Caco-2 (cell line): ENCODE measurements at regions not wholly inside any gene's neighbourhood (a gene's known extent, or its start where the extent isn't known, plus 50 kb on each side); places are given as distances from the start of the nearest gene placed in this dataset.

Experiments
- BruUV-seq: library from RNA; stranded (reverse); fragments of 400-500 nt; replicated peaks from 2 replicates; lab custom pipeline; 2021; lab: Mats Ljungman, UMichigan
- CTCF ChIA-PET: fragments of 300-600 bp; sonication (Branson Sonifier 250); formaldehyde crosslinking; loops from one replicate; lab custom pipeline; 2022; ENCODE audit warnings: antibody characterized with exemption; lab: Charles Lee
- POLR2A ChIA-PET: fragments of 300-600 bp; sonication (Branson Sonifier 250); formaldehyde crosslinking; loops from one replicate; lab custom pipeline; 2022; ENCODE audit warnings: antibody characterized with exemption; lab: Charles Lee
- DNase-seq, 2 experiments: peaks; one replicate each; pipeline versions ENCODE4 v3.0.0 to v3.0.0-alpha.2; 2020 to 2022
- H3K27me3 ChIP-seq: replicated peaks from 2 replicates; pipeline ENCODE4 v1.6.0; 2011; ENCODE audit warnings: low read length; ENCODE audit not compliant: control insufficient read depth, insufficient read depth
- H3K36me3 ChIP-seq: 2 replicates; pipeline ENCODE4 v1.5.1; 2011; ENCODE audit warnings: low read length; ENCODE audit not compliant: control insufficient read depth, insufficient read depth
- H3K4me1 ChIP-seq: fragments of 250-450 bp; sonication (Bioruptor Pico); 2 replicates; pipeline ENCODE4 v1.5.1; 2020; ENCODE audit warnings: mild to moderate bottlenecking
- H3K4me3 ChIP-seq: 2 replicates; pipeline ENCODE4 v1.5.1; 2011; ENCODE audit warnings: low read depth, mild to moderate bottlenecking, control low read depth, low read length
- H3K9me3 ChIP-seq: fragments of 250-450 bp; sonication (Bioruptor Pico); 2 replicates; pipeline ENCODE4 v1.5.1; 2020; ENCODE audit warnings: mild to moderate bottlenecking, moderate library complexity
- H3K27ac Mint-ChIP-seq: one replicate; pipeline ENCODE4 v1.8.0; 2022; ENCODE audit warnings: mixed read lengths; ENCODE audit not compliant: unreplicated experiment
- H3K27me3 Mint-ChIP-seq: one replicate; pipeline ENCODE4 v1.8.0; 2022; ENCODE audit warnings: mixed read lengths; ENCODE audit not compliant: insufficient read depth, unreplicated experiment
- H3K36me3 Mint-ChIP-seq: one replicate; pipeline ENCODE4 v1.8.0; 2022; ENCODE audit warnings: mild to moderate bottlenecking, mixed read lengths; ENCODE audit not compliant: insufficient read depth, unreplicated experiment
- H3K4me1 Mint-ChIP-seq: one replicate; pipeline ENCODE4 v1.8.0; 2022; ENCODE audit warnings: low read depth, mixed read lengths; ENCODE audit not compliant: unreplicated experiment
- H3K4me3 Mint-ChIP-seq: one replicate; pipeline ENCODE4 v1.8.0; 2022; ENCODE audit warnings: mild to moderate bottlenecking, moderate library complexity, mixed read lengths; ENCODE audit not compliant: unreplicated experiment
- H3K9me3 Mint-ChIP-seq: one replicate; pipeline ENCODE4 v1.8.0; 2022; ENCODE audit warnings: mixed read lengths; ENCODE audit not compliant: unreplicated experiment
- intact Hi-C: fragments of 100-400 bp; cut with micrococcal nuclease; formaldehyde crosslinking; loops from one replicate; pipeline ENCODE4 v1.10.0; 2022; ENCODE audit not compliant: unreplicated experiment
- TF ChIP-seq, protein P1 (sequence below), 2 experiments: fragments of 200-600 bp in 1 of 2; IDR thresholded peaks; 1 replicate in 1 of 2; 2 replicates in 1 of 2; pipeline versions ENCODE4 v1.5.1 to v1.8.0; 2011 to 2022; ENCODE audit warnings: antibody characterized with exemption in 1 of 2, control low read depth in 1 of 2, inconsistent platforms in 1 of 2, low read depth in 1 of 2, low read length in 1 of 2, mild to moderate bottlenecking in 1 of 2, moderate library complexity in 1 of 2; ENCODE audit not compliant: insufficient read depth in 1 of 2, severe bottlenecking in 1 of 2, unreplicated experiment in 1 of 2

GRCh38 chr14:85892251-85892650 lies 362.3 kb downstream of the FLRT2 start:
- intact Hi-C loops = no loop called here

DNA sequence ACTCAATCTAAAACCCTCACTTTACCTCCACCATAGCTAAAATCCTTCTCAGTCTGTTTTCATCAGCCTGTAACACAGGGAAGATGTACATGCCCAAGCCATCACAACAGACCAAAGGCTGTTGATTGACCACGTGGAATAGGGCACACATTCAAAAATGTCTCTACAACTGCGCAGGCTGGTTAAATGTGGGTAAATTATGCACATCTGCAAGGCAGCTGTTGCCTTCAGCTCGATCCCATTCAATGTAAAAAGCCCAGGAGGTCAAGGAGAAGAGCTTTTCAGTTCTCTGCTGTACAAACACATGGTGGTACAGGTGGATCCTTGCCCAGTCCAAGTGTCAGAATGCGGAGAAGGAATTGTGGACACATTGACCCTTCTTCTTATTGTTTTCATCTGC lies 354.0 kb downstream of the FLRT2 start:
- Histone ChIP-seq H3K36me3 (no peaks in the 10 kb centered on the region), H3K4me1 (no peaks in the 10 kb centered on the region), H3K4me3 (no peak overlapping the region), H3K27me3 (no peaks in the 10 kb centered on the region), H3K9me3 (no peaks in the 10 kb centered on the region)
- CTCF ChIA-PET = no interaction called here
- intact Hi-C loops = no loop called here
- DNase-seq = no peak
- BruUV-seq = no TSS peak
- TF ChIP-seq, protein P1, sequence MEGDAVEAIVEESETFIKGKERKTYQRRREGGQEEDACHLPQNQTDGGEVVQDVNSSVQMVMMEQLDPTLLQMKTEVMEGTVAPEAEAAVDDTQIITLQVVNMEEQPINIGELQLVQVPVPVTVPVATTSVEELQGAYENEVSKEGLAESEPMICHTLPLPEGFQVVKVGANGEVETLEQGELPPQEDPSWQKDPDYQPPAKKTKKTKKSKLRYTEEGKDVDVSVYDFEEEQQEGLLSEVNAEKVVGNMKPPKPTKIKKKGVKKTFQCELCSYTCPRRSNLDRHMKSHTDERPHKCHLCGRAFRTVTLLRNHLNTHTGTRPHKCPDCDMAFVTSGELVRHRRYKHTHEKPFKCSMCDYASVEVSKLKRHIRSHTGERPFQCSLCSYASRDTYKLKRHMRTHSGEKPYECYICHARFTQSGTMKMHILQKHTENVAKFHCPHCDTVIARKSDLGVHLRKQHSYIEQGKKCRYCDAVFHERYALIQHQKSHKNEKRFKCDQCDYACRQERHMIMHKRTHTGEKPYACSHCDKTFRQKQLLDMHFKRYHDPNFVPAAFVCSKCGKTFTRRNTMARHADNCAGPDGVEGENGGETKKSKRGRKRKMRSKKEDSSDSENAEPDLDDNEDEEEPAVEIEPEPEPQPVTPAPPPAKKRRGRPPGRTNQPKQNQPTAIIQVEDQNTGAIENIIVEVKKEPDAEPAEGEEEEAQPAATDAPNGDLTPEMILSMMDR (IDR thresholded peaks at IDR 0.05; ENCODE audit: insufficient read depth in 1 of 2, low read depth in 1 of 2, low read length in 1 of 2, severe bottlenecking in 1 of 2, unreplicated experiment in 1 of 2) = no peak
- H3K4me3 Mint-ChIP-seq = no peak overlapping the region
- POLR2A ChIA-PET = no interaction called here
- no peaks in the 10 kb centered on the region for H3K4me1 Mint-ChIP-seq
- H3K27me3 Mint-ChIP-seq = no peaks in the 10 kb centered on the region
- no peak overlapping the region for H3K27ac Mint-ChIP-seq
- no peaks in the 10 kb centered on the region for H3K36me3 Mint-ChIP-seq
- H3K9me3 Mint-ChIP-seq = no peaks in the 10 kb centered on the region

More at GRCh38 chr14:85892251-85892650, 362.3 kb downstream of the FLRT2 start:
- no peaks in the 10 kb centered on the region for H3K36me3 ChIP-seq
- TF ChIP-seq, protein P1 (IDR thresholded peaks at IDR 0.05; ENCODE audit: insufficient read depth in 1 of 2, low read depth in 1 of 2, low read length in 1 of 2, severe bottlenecking in 1 of 2, unreplicated experiment in 1 of 2) = no peak
- no peak overlapping the region for H3K4me3 ChIP-seq
- POLR2A ChIA-PET = no interaction called here
- H3K27me3 ChIP-seq = no peaks in the 10 kb centered on the region
- Mint-ChIP-seq H3K4me1 (no peaks in the 10 kb centered on the region), H3K4me3 (no peak overlapping the region), H3K36me3 (no peaks in the 10 kb centered on the region), H3K9me3 (no peaks in the 10 kb centered on the region), H3K27ac (no peak overlapping the region), H3K27me3 (no peaks in the 10 kb centered on the region)
- no peaks in the 10 kb centered on the region for H3K9me3 ChIP-seq
- H3K4me1 ChIP-seq = no peaks in the 10 kb centered on the region
- CTCF ChIA-PET = no interaction called here
- no peak for DNase-seq
- no TSS peak for BruUV-seq

DNA sequence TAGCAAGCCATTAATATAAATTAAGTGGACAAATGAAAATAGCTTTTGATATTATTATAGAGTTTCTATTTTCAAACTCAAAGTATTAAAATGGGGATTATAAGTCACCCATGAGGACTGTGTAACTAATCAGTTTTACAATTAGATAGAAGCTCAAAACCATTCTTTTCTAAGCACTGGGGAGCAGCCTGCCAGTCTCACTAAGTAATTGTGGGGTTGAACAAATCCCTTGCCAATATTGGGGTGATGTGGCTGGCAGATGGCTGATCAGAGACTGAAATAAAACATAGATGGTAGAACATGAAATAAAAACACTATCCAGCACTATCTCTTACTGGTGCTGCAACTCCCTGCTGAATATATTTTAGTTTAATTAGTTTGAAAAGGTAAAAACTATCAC lies 353.2 kb downstream of the FLRT2 start:
- Mint-ChIP-seq H3K4me1 (no peaks in the 10 kb centered on the region), H3K4me3 (no peak overlapping the region), H3K9me3 (no peaks in the 10 kb centered on the region), H3K27ac (no peak overlapping the region), H3K36me3 (no peaks in the 10 kb centered on the region), H3K27me3 (no peaks in the 10 kb centered on the region)
- no peaks in the 10 kb centered on the region for H3K9me3 ChIP-seq
- intact Hi-C loops = no loop called here
- no peaks in the 10 kb centered on the region for H3K36me3 ChIP-seq
- H3K27me3 ChIP-seq = no peaks in the 10 kb centered on the region
- ChIA-PET POLR2A (no interaction called here), CTCF (no interaction called here)
- no peak for DNase-seq
- no peak overlapping the region for H3K4me3 ChIP-seq
- no TSS peak for BruUV-seq
- TF ChIP-seq, protein P1 (IDR thresholded peaks at IDR 0.05; ENCODE audit: insufficient read depth in 1 of 2, low read depth in 1 of 2, low read length in 1 of 2, severe bottlenecking in 1 of 2, unreplicated experiment in 1 of 2) = no peak
- no peaks in the 10 kb centered on the region for H3K4me1 ChIP-seq
